HL-60 (cell line): ENCODE measurements at regions not wholly inside any gene's neighbourhood (a gene's known extent, or its start where the extent isn't known, plus 50 kb on each side); places are given as distances from the start of the nearest gene placed in this dataset.

ENCODE experiments used
- DNase-seq, 2 experiments: peaks; one replicate each; pipeline ENCODE4 v3.0.0-alpha.2; 2010 to 2020; ENCODE audit warnings: low read depth in 1 of 2, low spot score in 1 of 2
- H3K27ac ChIP-seq: fragments of 250-450 bp; sonication (Bioruptor Pico); replicated peaks from 2 replicates; pipeline ENCODE4 v1.5.1; 2020; ENCODE audit warnings: mild to moderate bottlenecking, moderate library complexity
- H3K27me3 ChIP-seq: fragments of 250-450 bp; sonication (Bioruptor Pico); 2 replicates; pipeline ENCODE4 v1.5.1; 2021; ENCODE audit warnings: mild to moderate bottlenecking, moderate library complexity; ENCODE audit not compliant: insufficient read depth, poor library complexity, severe bottlenecking
- H3K4me3 ChIP-seq: replicated peaks from 2 replicates; pipeline ENCODE4 v1.5.1; 2011; ENCODE audit warnings: mild to moderate bottlenecking, control low read depth, low read length; ENCODE audit not compliant: insufficient read depth
- CTCF ChIP-seq: IDR thresholded peaks from one replicate; pipeline ENCODE4 v1.5.1; 2011; ENCODE audit warnings: low read length, control low read depth, inconsistent platforms; ENCODE audit not compliant: insufficient read depth
- GABPA ChIP-seq: IDR thresholded peaks from 2 replicates; pipeline ENCODE4 v1.6.1; 2012; ENCODE audit warnings: low read depth
- POLR2AphosphoS5 ChIP-seq: IDR thresholded peaks from 2 replicates; pipeline ENCODE4 v1.6.1; 2012; ENCODE audit warnings: low read depth
- REST ChIP-seq: IDR thresholded peaks from 2 replicates; pipeline ENCODE4 v1.6.1; 2012; ENCODE audit warnings: low read depth; ENCODE audit not compliant: insufficient replicate concordance
- SPI1 ChIP-seq: IDR thresholded peaks from 2 replicates; pipeline ENCODE4 v1.6.1; 2012; ENCODE audit warnings: low read depth, mild to moderate bottlenecking, borderline replicate concordance

- DNase-seq, result no peak
- H3K4me3 ChIP-seq, result no peak overlapping the region
- H3K27ac ChIP-seq, result no peak overlapping the region
- TF ChIP-seq POLR2AphosphoS5 (no peak), GABPA (no peak), CTCF (no peak)
- H3K27me3 ChIP-seq, result peaks cover 5% of the 10 kb centered on the region
Measured at GRCh38 chr10:44314802-44315460, 70.0 kb downstream of the CXCL12 start.

- Histone ChIP-seq H3K4me3 (no peak overlapping the region), H3K27ac (no peak overlapping the region), H3K27me3 (peaks cover 5% of the 10 kb centered on the region)
- DNase-seq, result no peak
- TF ChIP-seq CTCF, result no peak
Measured at GRCh38 chr10:44313761-44314165, 71.1 kb downstream of the CXCL12 start.

- Histone ChIP-seq H3K27me3 (peaks cover 5% of the 10 kb centered on the region), H3K4me3 (no peak overlapping the region), H3K27ac (no peak overlapping the region)
- TF ChIP-seq SPI1 (no peak), CTCF (no peak), POLR2AphosphoS5 (no peak), REST (no peak), GABPA (no peak)
- no peak for DNase-seq
Measured at GRCh38 chr10:44312401-44312800, 72.5 kb downstream of the CXCL12 start.

GRCh38 chr10:44311563-44312051 lies 73.3 kb downstream of the CXCL12 start:
- TF ChIP-seq POLR2AphosphoS5 (no peak), REST (no peak), CTCF (no peak), SPI1 (no peak), GABPA (no peak)
- no peak for DNase-seq
- Histone ChIP-seq H3K27me3 (peaks cover 5% of the 10 kb centered on the region), H3K27ac (no peak overlapping the region), H3K4me3 (no peak overlapping the region)
